ENCODE measurements at regions not wholly inside any gene's neighbourhood (a gene's known extent, or its start where the extent isn't known, plus 50 kb on each side); places are given as distances from the start of the nearest gene placed in this dataset.
"Not testable (repeated sequence)": the region's sequence is repeated elsewhere in the genome, so short reads cannot be mapped to it uniquely, and the experiment has no call there.

DNA sequence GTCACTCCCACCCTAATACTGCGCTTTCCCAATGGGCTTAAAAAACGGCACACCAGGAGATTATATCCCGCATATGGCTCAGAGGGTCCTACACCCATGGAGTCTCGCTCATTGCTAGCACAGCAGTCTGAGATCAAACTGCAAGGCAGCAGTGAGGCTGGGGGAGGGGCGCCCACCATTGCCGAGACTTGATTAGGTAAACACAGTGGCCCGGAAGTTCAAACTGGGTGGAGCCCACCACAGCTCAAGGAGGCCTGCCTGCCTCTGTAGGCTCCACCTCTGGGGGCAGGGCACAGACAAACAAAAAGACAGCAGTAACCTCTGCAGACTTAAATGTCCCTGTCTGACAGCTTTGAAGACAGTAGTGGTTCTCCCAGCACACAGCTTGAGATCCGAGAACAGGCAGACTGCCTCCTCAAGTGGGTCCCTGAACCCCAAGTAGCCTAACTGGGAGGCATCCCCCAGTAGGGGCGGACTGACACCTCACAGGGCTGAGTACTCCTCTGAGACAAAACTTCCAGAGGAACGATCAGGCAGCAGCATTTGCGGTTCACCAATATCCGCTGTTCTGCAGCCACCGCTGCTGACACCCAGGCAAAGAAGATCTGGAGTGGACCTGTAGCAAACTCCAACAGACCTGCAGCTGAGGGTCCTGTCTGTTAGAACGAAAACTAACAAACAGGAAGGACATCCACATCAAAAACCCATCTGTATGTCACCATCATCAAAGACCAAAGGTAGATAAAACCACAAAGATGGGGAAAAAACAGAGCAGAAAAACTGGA lies 1085.6 kb upstream of the FANCL start:
- not testable (repeated sequence) for DNase-seq (ENCODE audit: low spot score)

DNA sequence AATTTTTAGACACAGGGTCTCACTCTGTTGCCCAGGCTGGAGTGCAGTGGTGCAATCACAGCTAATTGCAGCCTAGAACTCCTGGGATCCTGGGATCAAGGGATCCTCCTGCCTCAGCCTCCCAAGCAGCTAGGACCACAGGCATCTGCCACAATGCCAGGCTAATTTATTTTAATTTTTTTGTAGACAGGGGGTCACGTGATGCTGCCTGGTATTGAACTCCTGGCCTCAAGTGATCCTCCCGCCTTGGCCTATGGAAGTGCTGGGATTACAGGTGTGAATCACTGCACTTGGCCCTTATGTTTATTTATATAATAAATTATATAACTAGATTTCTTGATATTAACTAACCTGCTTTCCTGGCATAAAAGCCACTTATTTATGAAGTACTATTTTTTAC lies 1081.7 kb upstream of the FANCL start:
- DNase-seq (ENCODE audit: low spot score), result no peak

DNA sequence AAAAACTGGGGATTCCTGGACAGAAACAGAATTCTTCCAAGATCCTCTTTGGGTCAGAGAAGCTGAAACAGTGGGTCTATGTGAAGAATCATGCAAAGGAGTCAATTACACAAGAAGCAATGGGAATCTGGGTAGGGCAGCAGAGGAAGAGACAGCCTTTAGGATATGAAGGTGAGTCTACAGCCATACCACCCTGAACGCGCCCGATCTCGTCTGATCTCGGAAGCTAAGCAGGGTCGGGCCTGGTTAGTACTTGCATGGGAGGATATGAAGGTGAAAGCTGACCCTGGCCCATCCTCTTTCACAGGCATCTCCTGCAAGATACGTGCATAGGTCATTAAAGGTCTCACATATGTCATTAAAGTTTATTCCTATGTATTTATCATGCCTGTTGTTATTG lies 1080.9 kb upstream of the FANCL start:
- DNase-seq (ENCODE audit: low spot score), result no peak

- DNase-seq (ENCODE audit: low spot score), result no peak
These were observed 1073.1 kb upstream of the FANCL start for GRCh38 chr2:59314031-59314766.

DNA sequence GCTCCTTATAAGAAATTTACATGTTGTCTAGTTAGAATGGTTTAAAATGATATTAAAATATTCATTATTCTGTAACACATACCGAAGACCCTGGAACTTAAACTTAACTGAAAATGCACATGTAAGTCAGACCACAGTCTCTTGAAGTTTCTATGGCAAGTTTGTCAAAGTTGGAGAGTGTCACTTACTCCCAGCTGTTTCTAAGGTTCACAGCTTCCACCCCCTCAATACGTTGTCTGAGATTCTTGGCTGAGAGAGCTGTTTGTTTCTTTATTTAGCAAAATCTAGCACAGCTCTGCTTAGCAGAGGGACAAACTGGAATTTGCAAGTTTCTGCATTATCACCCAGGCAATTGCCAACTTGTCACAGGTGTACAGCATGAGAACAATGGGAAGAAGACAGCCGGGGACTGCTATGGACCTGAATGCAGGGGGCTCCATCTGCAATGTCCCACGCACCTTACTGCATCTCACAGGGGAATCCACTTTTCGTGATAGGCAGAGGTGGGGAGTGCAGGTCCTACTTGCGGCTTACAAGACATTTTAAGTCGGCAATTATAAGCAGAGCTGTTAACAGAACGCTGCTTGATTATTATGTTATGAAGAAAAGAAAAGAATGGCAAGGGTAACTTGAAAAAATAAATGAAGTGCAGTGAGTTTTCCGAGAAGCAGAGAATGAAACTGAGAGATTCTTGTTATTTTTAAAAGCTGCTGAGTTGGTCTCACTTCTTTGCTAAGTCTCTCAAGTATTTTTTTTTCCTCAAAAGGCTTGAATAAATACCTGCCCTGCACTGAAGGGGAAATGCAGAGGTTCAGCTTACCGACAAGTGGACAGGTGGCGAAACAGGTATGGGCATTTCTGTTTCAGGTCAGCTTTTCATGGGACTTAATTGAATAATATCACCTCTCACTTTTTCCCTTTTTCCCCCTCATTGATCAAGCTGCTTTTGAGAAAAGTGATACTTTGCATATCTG lies 1072.1 kb upstream of the FANCL start:
- DNase-seq (ENCODE audit: low spot score), result no peak

DNA sequence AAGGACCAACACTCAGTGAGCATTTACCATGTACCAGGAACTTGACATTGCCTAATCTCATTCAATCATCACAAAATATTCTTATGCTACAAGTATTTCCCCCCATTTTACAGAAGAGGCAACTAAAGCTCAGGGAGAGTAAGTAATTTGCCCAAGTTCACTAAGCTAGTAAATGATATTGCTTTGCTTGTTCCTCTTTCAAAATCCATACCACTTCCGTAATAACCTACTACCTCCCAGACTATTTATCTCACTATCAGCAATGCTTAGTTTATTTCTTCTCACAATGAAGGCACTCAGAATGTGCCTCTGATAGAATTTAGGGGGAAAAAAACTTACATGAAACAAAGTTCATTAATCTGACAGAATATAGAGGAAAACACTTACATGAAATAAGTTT lies 1070.9 kb upstream of the FANCL start:
- DNase-seq (ENCODE audit: low spot score), result no peak

- no peak for DNase-seq (ENCODE audit: low spot score)
These were observed 1067.0 kb upstream of the FANCL start for GRCh38 chr2:59308108-59308507.

DNA sequence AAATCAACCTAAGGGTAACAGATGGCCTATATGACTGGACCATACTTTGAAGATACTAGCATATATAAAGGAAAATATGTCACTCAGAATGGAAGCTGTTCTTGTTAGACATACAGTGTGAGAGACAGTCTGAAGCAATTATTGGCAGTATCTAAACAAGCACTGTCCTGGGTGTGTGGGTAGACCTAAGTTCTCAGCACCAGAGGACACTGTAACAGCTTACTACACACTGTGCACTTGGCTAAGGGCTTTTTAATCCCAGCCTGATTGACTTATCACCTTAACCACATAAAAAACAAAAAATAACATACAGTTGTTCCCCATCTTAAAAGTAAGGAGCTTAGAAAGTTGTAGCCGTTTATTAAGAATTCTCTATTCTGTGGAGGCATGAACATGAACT lies 1066.1 kb upstream of the FANCL start:
- DNase-seq (ENCODE audit: low spot score), result no peak

- DNase-seq (ENCODE audit: low spot score), result no peak
These were observed 1062.1 kb upstream of the FANCL start for GRCh38 chr2:59303272-59303671.

GRCh38 chr2:59302683-59303082 lies 1061.6 kb upstream of the FANCL start:
- DNase-seq (ENCODE audit: low spot score), result no peak

DNA sequence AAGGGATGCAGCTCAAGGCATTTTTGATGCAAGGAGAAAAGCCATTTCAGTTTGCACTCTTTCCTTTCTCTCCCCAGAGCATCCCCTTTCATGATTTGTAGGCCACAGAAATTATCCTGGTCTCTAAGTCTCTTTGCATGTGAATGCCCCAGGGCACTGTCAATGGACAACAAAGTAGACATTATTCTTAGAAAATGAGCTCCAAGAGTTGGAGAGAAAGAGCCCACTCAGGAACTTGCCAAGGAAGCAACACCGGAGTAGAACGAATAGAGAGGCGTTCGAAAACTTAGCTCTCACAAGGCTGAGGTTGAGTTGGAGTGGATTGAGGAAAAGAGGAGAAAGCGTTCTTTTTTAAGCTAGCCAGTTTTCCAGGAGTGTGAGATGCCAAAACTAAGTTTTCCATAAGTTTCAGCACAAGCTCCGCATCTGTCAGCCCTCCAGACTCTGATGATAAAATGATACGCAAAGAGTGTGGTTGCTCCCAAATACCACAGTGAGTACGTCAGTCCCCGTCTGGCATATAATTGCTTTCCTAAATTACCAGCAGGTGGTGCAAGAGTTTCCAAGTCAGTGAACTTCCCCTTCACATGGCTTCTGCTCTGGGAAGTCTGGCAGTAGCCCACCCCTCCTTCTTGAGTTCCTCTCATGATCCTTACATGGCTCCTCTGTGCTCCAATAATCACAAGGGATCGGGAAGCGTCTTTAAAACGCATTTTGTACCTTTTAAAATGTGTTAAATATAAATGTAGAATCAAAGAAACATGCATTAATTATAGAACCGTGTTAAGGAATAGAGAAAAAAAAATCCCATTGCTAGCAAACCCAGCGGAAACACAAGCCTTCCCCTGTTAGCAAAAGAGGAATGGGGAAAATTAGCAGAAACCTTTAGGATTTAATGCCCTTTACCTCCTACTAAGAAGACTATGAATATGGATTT lies 1060.6 kb upstream of the FANCL start:
- peak; percentile 79 for DNase-seq (ENCODE audit: low spot score)

DNA sequence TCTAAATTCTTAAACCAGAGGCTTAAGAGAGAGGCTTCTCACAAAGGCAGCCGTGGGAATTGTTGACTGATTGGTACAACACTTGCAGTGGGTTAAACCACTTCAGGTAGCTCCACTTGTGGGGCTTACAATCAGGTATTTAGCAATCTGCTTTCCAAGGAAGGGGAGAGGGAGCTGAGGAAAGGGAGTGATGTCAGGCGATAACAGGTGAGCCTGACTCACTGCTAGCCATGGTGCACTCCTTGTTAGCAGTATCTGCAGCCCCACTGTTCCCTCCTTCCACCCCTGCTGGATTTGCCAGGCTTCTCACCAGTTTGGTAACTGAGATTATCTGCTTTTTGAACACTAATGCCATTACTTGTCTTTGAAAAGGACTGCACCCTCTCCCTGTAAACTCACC lies 1056.7 kb upstream of the FANCL start:
- no peak for DNase-seq (ENCODE audit: low spot score)

DNA sequence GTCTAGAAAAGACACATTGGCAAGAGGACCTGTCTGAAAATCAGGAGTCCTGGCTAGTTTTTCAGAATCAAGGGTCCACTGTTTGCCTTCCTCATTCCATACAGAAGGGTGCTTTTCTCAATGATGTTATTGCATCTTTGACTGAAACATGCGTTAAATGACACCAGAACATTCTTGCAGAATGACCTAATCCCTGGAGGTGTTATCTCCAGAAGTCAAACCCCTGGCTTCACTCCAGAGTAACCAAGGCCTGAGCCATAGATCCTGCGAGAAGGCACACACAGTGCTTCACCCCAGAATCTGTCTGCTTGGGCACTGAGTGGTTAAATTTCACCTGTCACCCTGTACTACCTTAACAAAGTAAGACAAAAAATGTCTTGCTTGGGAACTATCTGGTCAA lies 1055.2 kb upstream of the FANCL start:
- DNase-seq (ENCODE audit: low spot score), result no peak

GRCh38 chr2:59295524-59296162 lies 1054.5 kb upstream of the FANCL start:
- DNase-seq (ENCODE audit: low spot score), result no peak

- peak; percentile 5 for DNase-seq (ENCODE audit: low spot score)
These were observed 1047.6 kb upstream of the FANCL start for GRCh38 chr2:59288771-59289170.

- no peak for DNase-seq (ENCODE audit: low spot score)
These were observed 1041.4 kb upstream of the FANCL start for GRCh38 chr2:59282374-59283057.

GRCh38 chr2:59277671-59278070 lies 1036.5 kb upstream of the FANCL start:
- DNase-seq (ENCODE audit: low spot score), result no peak

DNA sequence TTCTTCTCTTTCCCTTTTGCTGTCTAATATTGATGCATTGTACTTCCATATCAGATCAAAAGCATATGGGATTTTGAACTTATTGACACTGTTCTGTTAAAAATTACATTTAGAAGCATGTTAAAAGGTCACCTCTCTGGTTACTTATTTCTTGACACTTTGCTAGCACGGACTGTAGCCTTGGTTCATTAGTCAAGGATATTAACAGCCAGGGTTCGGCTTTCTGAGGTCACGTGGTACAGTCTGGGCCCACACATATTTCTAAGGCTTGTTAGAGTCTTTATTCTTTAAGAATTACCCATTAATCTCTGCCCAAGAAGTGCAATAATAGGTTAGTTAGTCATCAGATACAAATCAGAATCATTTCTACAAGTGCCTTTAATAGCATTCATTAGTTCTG lies 1035.8 kb upstream of the FANCL start:
- DNase-seq (ENCODE audit: low spot score), result no peak

DNA sequence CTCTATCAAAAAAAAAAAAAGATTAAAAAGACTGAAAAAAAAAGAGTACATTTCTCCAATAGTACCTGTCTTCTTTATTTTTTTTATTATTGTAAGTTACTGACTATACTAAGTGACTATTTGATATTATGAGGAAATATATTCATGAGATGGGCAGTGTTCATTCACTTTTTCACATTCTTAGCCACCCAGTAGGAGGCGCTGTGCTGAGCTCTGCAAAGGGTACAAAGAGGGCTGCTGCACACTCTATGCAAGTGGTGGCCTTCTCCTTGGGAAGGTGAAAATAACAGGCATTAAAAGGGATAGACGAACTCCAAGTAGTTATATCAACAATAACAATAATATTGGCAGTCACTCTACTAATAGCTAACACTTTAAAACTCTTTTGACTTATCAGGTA lies 1034.9 kb upstream of the FANCL start:
- no peak for DNase-seq (ENCODE audit: low spot score)

DNA sequence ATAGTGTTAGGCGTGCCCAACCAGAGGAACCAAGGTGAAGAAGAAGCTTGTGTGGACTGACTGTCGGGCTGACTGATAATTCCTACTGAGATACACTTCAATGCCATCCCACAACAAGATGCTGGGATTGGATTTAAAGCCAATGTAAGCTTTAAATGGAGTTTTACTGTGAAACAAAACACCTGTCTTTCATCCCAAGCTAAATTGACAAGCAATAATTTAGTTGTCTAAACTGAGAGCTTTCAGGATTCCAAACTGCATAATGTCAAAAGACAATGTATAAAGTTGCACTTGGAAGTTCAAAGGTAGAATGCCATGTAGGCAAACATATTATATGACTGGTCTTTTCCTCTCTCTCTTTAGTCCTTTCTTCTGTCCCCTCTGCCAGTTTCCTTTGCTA lies 1025.3 kb upstream of the FANCL start:
- no peak for DNase-seq (ENCODE audit: low spot score)
